HG03354 (cell line): ENCODE measurements at regions not wholly inside any gene's neighbourhood (a gene's known extent, or its start where the extent isn't known, plus 50 kb on each side); places are given as distances from the start of the nearest gene placed in this dataset.
"Not testable (repeated sequence)": the region's sequence is repeated elsewhere in the genome, so short reads cannot be mapped to it uniquely, and the experiment has no call there.

Source experiments
- ATAC-seq: cut with Tn5 transposase; IDR thresholded peaks from one replicate; pipeline ENCODE4 v1.9.1; 2021; ENCODE audit warnings: mild to moderate bottlenecking; ENCODE audit not compliant: unreplicated experiment, poor library complexity, severe bottlenecking

- ATAC-seq = no peak
Measured at GRCh38 chr14:65153101-65153500, 50.8 kb upstream of the MAX start.

- peak; percentile 44 for ATAC-seq
Measured at GRCh38 chr14:65156568-65157366, 54.5 kb upstream of the MAX start.

- ATAC-seq = peak; percentile 91
Measured at GRCh38 chr14:65159281-65160062, 57.2 kb upstream of the MAX start.

GRCh38 chr14:65160091-65160490 lies 57.8 kb upstream of the MAX start:
- peak; percentile 13 for ATAC-seq

GRCh38 chr14:65162031-65162430 lies 59.7 kb upstream of the MAX start:
- ATAC-seq = no peak

- no peak for ATAC-seq
Measured at GRCh38 chr14:65164068-65164824, 61.9 kb upstream of the MAX start.

GRCh38 chr14:65164825-65165135 lies 62.5 kb upstream of the MAX start:
- ATAC-seq = no peak

- no peak for ATAC-seq
Measured at GRCh38 chr14:65167072-65167645, 64.8 kb upstream of the MAX start.

- ATAC-seq = no peak
Measured at GRCh38 chr14:65168840-65169239, 66.5 kb upstream of the MAX start.

GRCh38 chr14:65169351-65169750 lies 67.0 kb upstream of the MAX start:
- peak; percentile 84 for ATAC-seq

- ATAC-seq = peak; percentile 13
Measured at GRCh38 chr14:65170318-65170717, 68.0 kb upstream of the MAX start.

- ATAC-seq = peak; percentile 52
Measured at GRCh38 chr14:65170768-65171507, 68.6 kb upstream of the MAX start.

- ATAC-seq = no peak
Measured at GRCh38 chr14:65173973-65174693, 71.8 kb upstream of the MAX start.

- ATAC-seq = no peak
Measured at GRCh38 chr14:65174783-65175182, 72.5 kb upstream of the MAX start.

- no peak for ATAC-seq
Measured at GRCh38 chr14:65177551-65177950, 75.2 kb upstream of the MAX start.

GRCh38 chr14:65179231-65179630 lies 76.9 kb upstream of the MAX start:
- ATAC-seq = not testable (repeated sequence)

GRCh38 chr14:65179918-65180724 lies 77.8 kb upstream of the MAX start:
- peak; percentile 93 for ATAC-seq

- ATAC-seq = no peak
Measured at GRCh38 chr14:65180725-65181025, 78.4 kb upstream of the MAX start.
